Endodermal cell (in vitro differentiated cells): ENCODE measurements at regions not wholly inside any gene's neighbourhood (a gene's known extent, or its start where the extent isn't known, plus 50 kb on each side); places are given as distances from the start of the nearest gene placed in this dataset.
"Not testable (repeated sequence)": the region's sequence is repeated elsewhere in the genome, so short reads cannot be mapped to it uniquely, and the experiment has no call there.

ENCODE experiments used
- DNase-seq: peaks from one replicate; pipeline ENCODE4 v3.0.0-alpha.2; 2017
- H3K27ac ChIP-seq: 2 replicates; pipeline ENCODE4 v1.5.1; 2013; ENCODE audit warnings: mild to moderate bottlenecking, low read depth, low read length, moderate library complexity
- H3K27me3 ChIP-seq: 2 replicates; pipeline ENCODE4 v1.6.1; 2013; ENCODE audit warnings: mild to moderate bottlenecking, low read length, moderate library complexity; ENCODE audit not compliant: insufficient read depth, control insufficient read depth, poor library complexity, severe bottlenecking
- H3K36me3 ChIP-seq: 2 replicates; pipeline ENCODE4 v1.7.0; 2013; ENCODE audit warnings: mild to moderate bottlenecking, low read length, moderate library complexity; ENCODE audit not compliant: control insufficient read depth, insufficient read depth
- H3K4me1 ChIP-seq: one replicate; pipeline ENCODE4 v1.7.0; 2013; ENCODE audit warnings: low read length; ENCODE audit not compliant: control insufficient read depth, insufficient read depth
- H3K4me3 ChIP-seq: 2 replicates; pipeline ENCODE4 v1.5.1; 2013; ENCODE audit warnings: mild to moderate bottlenecking, low read length, moderate library complexity
- H3K9ac ChIP-seq: 2 replicates; pipeline ENCODE4 v1.6.1; 2013; ENCODE audit warnings: mild to moderate bottlenecking, low read length, moderate library complexity; ENCODE audit not compliant: poor library complexity, severe bottlenecking; ENCODE audit errors: extremely low read depth
- H3K9me3 ChIP-seq: 2 replicates; pipeline ENCODE4 v1.6.1; 2013; ENCODE audit warnings: mild to moderate bottlenecking, low read length, moderate library complexity; ENCODE audit not compliant: control insufficient read depth
- H3K27ac Mint-ChIP-seq: 2 replicates; pipeline ENCODE4 v1.8.0; 2020; ENCODE audit warnings: mixed read lengths
- H3K27me3 Mint-ChIP-seq: 2 replicates; pipeline ENCODE4 v1.8.0; 2021; ENCODE audit warnings: mild to moderate bottlenecking, mixed read lengths; ENCODE audit not compliant: insufficient read depth
- H3K36me3 Mint-ChIP-seq: 2 replicates; pipeline ENCODE4 v1.8.0; 2020; ENCODE audit warnings: low read depth, mixed read lengths
- H3K4me1 Mint-ChIP-seq: 2 replicates; pipeline ENCODE4 v1.8.0; 2020; ENCODE audit warnings: mixed read lengths
- H3K4me3 Mint-ChIP-seq: 2 replicates; pipeline ENCODE4 v1.8.0; 2020; ENCODE audit warnings: mild to moderate bottlenecking, moderate library complexity, mixed read lengths
- H3K9me3 Mint-ChIP-seq: 2 replicates; pipeline ENCODE4 v1.8.0; 2020; ENCODE audit warnings: mild to moderate bottlenecking, mixed read lengths
- CTCF ChIP-seq: fragments of 200-600 bp; sonication (generic); conservative IDR thresholded peaks from 2 replicates; pipeline ENCODE4 v1.5.0; 2021; ENCODE audit warnings: antibody characterized with exemption, mild to moderate bottlenecking
- WGBS, 2 experiments: methylation state at CpG; one replicate each; pipeline versions ENCODE4 v1.1.5 to v1.1.7; 2013; ENCODE audit warnings: missing lambda C conversion rate in 2 of 2, mixed read lengths in 1 of 2; ENCODE audit not compliant: insufficient coverage in 1 of 2, insufficient read length in 1 of 2; 5-methylcytosine and 5-hydroxymethylcytosine counted together

- TF ChIP-seq CTCF = no peak
- Histone ChIP-seq H3K27me3 (peaks cover 8% of the 10 kb centered on the region), H3K9ac (no peak overlapping the region), H3K27ac (no peak overlapping the region), H3K36me3 (no peaks in the 10 kb centered on the region), H3K4me3 (no peak overlapping the region), H3K4me1 (peaks cover 4% of the 10 kb centered on the region), H3K9me3 (peaks cover 7% of the 10 kb centered on the region)
- H3K4me1 Mint-ChIP-seq = peaks cover 24% of the 10 kb centered on the region
- H3K27ac Mint-ChIP-seq = no peak overlapping the region
- H3K27me3 Mint-ChIP-seq = peaks cover 7% of the 10 kb centered on the region
- no peak overlapping the region for H3K4me3 Mint-ChIP-seq
- DNase-seq = no peak
- peaks cover 8% of the 10 kb centered on the region for H3K9me3 Mint-ChIP-seq
- no peaks in the 10 kb centered on the region for H3K36me3 Mint-ChIP-seq
Observed at GRCh38 chr2:95709831-95710230, 118.0 kb downstream of the TRIM43 start.

- peaks cover 28% of the 10 kb centered on the region for H3K4me1 Mint-ChIP-seq
- DNase-seq = not testable (repeated sequence)
Observed at GRCh38 chr2:95713470-95714177, 121.8 kb downstream of the TRIM43 start.

GRCh38 chr2:95714398-95714797, 122.6 kb downstream of the TRIM43 start:
- H3K27me3 ChIP-seq, H3K36me3 Mint-ChIP-seq, H3K36me3 ChIP-seq, H3K9ac ChIP-seq, H3K9me3 ChIP-seq, H3K27me3 Mint-ChIP-seq, H3K27ac ChIP-seq, H3K9me3 Mint-ChIP-seq, H3K4me3 Mint-ChIP-seq, DNase-seq, H3K4me3 ChIP-seq, H3K4me1 ChIP-seq: not testable (repeated sequence)
- H3K4me1 Mint-ChIP-seq = peaks cover 28% of the 10 kb centered on the region
- 80 to 90% methylated on average over 1 of the region's 1 CpG for WGBS, 2 experiments
- peak overlapping the region; percentile 86 for H3K27ac Mint-ChIP-seq

More at GRCh38 chr2:95713470-95714177, 121.8 kb downstream of the TRIM43 start:
- Mint-ChIP-seq H3K27ac (peak overlapping the region; percentile 86), H3K4me3 (peak overlapping the region; percentile 34)
- not testable (repeated sequence) for H3K36me3 ChIP-seq, H3K27me3 Mint-ChIP-seq, H3K9me3 Mint-ChIP-seq, H3K27me3 ChIP-seq, H3K4me3 ChIP-seq, H3K9me3 ChIP-seq, H3K36me3 Mint-ChIP-seq, H3K27ac ChIP-seq, H3K9ac ChIP-seq, H3K4me1 ChIP-seq
- 72 to 100% methylated on average over 1 to 9 of the region's 11 CpGs for WGBS, 2 experiments

DNA sequence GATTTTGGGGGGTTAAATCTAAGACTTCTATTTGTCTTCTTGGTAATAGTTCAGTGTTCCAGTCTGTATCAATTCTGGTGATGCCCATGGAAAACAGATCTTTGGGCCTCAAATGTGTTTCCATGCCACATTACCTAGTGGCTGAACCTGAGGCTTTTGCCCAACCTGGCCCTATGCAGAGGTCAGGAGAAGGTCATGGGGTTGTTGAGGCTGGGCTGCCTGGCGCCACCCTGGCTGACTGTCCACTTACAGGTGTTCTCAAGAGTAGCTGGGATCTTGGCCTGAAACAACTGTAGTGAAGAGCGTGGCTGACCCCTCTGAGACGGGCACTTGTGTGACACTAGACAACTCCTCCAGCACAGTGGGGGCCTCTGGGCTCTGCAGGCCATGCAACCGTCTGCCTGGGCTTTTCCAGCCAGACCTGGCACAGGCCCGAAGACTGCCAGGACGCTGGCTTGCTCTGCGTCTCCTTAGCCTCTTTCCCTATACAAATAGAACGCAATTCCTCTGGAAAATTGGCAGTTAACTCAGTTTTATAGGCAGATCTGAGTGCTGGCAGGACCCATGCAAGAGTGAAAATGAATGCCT, 127.8 kb downstream of the TRIM43 start:
- DNase-seq = no peak
- H3K36me3 Mint-ChIP-seq = no peaks in the 10 kb centered on the region
- TF ChIP-seq CTCF = no peak
- no peak overlapping the region for H3K27ac ChIP-seq
- H3K4me1 Mint-ChIP-seq = peaks cover 7% of the 10 kb centered on the region
- H3K36me3 ChIP-seq = no peaks in the 10 kb centered on the region
- no peak overlapping the region for H3K4me3 ChIP-seq
- no peaks in the 10 kb centered on the region for H3K4me1 ChIP-seq
- H3K27ac Mint-ChIP-seq = no peak overlapping the region
- H3K4me3 Mint-ChIP-seq = no peak overlapping the region
- 83 to 94% methylated on average over 8 of the region's 8 CpGs for WGBS, 2 experiments
- H3K9me3 Mint-ChIP-seq = no peaks in the 10 kb centered on the region
- H3K9me3 ChIP-seq = no peaks in the 10 kb centered on the region
- H3K27me3 ChIP-seq = no peaks in the 10 kb centered on the region
- no peak overlapping the region for H3K9ac ChIP-seq
- H3K27me3 Mint-ChIP-seq = peaks cover 5% of the 10 kb centered on the region
